GM21723 (cell line): ENCODE measurements at regions not wholly inside any gene's neighbourhood (a gene's known extent, or its start where the extent isn't known, plus 50 kb on each side); places are given as distances from the start of the nearest gene placed in this dataset.

Source experiments
- ATAC-seq: cut with Tn5 transposase; IDR thresholded peaks from one replicate; pipeline ENCODE4 v1.9.1; 2021; ENCODE audit warnings: mild to moderate bottlenecking, moderate library complexity; ENCODE audit not compliant: unreplicated experiment

GRCh38 chr15:69505956-69506556 lies 53.4 kb downstream of the RPLP1 start:
- no peak for ATAC-seq

- no peak for ATAC-seq
These were observed 56.0 kb downstream of the RPLP1 start for GRCh38 chr15:69508659-69509058.

- ATAC-seq, result no peak
These were observed 56.5 kb downstream of the RPLP1 start for GRCh38 chr15:69509131-69509530.

- ATAC-seq, result no peak
These were observed 57.9 kb downstream of the RPLP1 start for GRCh38 chr15:69510556-69510955.

GRCh38 chr15:69511015-69511414 lies 58.4 kb downstream of the RPLP1 start:
- ATAC-seq, result no peak

GRCh38 chr15:69511716-69512340 lies 59.2 kb downstream of the RPLP1 start:
- ATAC-seq, result no peak

GRCh38 chr15:69513450-69513960 lies 60.9 kb downstream of the RPLP1 start:
- no peak for ATAC-seq

- ATAC-seq, result no peak
These were observed 61.4 kb downstream of the RPLP1 start for GRCh38 chr15:69513986-69514385.

- no peak for ATAC-seq
These were observed 62.9 kb downstream of the RPLP1 start for GRCh38 chr15:69515508-69515907.

GRCh38 chr15:69515926-69516325 lies 63.3 kb downstream of the RPLP1 start:
- ATAC-seq, result no peak

GRCh38 chr15:69517052-69517451 lies 64.4 kb downstream of the RPLP1 start:
- no peak for ATAC-seq

GRCh38 chr15:69518806-69519205 lies 66.2 kb downstream of the RPLP1 start:
- no peak for ATAC-seq

GRCh38 chr15:69520067-69520466 lies 67.4 kb downstream of the RPLP1 start:
- ATAC-seq, result no peak

GRCh38 chr15:69522361-69522760 lies 69.7 kb downstream of the RPLP1 start:
- no peak for ATAC-seq

- ATAC-seq, result no peak
These were observed 70.7 kb downstream of the RPLP1 start for GRCh38 chr15:69523010-69524001.

GRCh38 chr15:69524296-69524695 lies 71.7 kb downstream of the RPLP1 start:
- no peak for ATAC-seq

GRCh38 chr15:69524814-69525213 lies 72.2 kb downstream of the RPLP1 start:
- ATAC-seq, result no peak

- ATAC-seq, result no peak
These were observed 72.9 kb downstream of the RPLP1 start for GRCh38 chr15:69525543-69525942.

- no peak for ATAC-seq
These were observed 73.8 kb downstream of the RPLP1 start for GRCh38 chr15:69526081-69527061.

- ATAC-seq, result no peak
These were observed 76.5 kb downstream of the RPLP1 start for GRCh38 chr15:69529141-69529540.
